HepG2 (cell line): ENCODE measurements at regions not wholly inside any gene's neighbourhood (a gene's known extent, or its start where the extent isn't known, plus 50 kb on each side); places are given as distances from the start of the nearest gene placed in this dataset.
"Not testable (repeated sequence)": the region's sequence is repeated elsewhere in the genome, so short reads cannot be mapped to it uniquely, and the experiment has no call there.

Experiments used
- ATAC-seq: fragments of 200-7000 bp; cut with Tn5 transposase; 3 replicates; pipeline ENCODE4 v1.9.1; 2020; ENCODE audit warnings: mild to moderate bottlenecking, moderate library complexity
- BruUV-seq: library from RNA; stranded (reverse); fragments of 400-500 nt; replicated peaks from 2 replicates; lab custom pipeline; 2021; lab: Mats Ljungman, UMichigan
- CTCF ChIA-PET: fragments of 300-600 bp; formaldehyde crosslinking; extraction: SDS; loops from one replicate; lab custom pipeline; 2021; ENCODE audit warnings: low total read pairs, inconsistent platforms, low intra/inter-chr PET ratio; lab: Yijun Ruan, JAX
- POLR2A ChIA-PET: fragments of 350-600 bp; sonication (Branson Sonifier 250); formaldehyde crosslinking; loops from one replicate; lab custom pipeline; 2020; ENCODE audit warnings: antibody characterized with exemption, inconsistent platforms; lab: Yijun Ruan, JAX
- DNase-seq: peaks from one replicate; pipeline ENCODE4 v3.0.0-alpha.2; 2015; ENCODE audit warnings: low spot score
- FAIRE-seq: peaks from 3 replicates; lab custom pipeline; 2011; peaks lifted over from hg19 to GRCh38; lab: Jason Lieb, UNC
- H2AFZ ChIP-seq: one replicate; pipeline ENCODE4 v1.6.1; 2011; ENCODE audit warnings: low read length, inconsistent platforms
- H3K27ac ChIP-seq: fragments of 300-600 bp; 3 replicates; pipeline ENCODE4 v1.8.0; 2011; ENCODE audit warnings: mixed run types, mild to moderate bottlenecking, mixed read lengths, low read length, inconsistent platforms; ENCODE audit not compliant: insufficient read depth; ENCODE audit errors: extremely low read length
- H3K27me3 ChIP-seq, 2 experiments: fragments of 200-600 bp in 1 of 2; 2 replicates in 1 of 2; 3 replicates in 1 of 2; pipeline versions ENCODE4 v1.6.0 to v1.8.0; 2011; ENCODE audit warnings: low read length in 2 of 2, mild to moderate bottlenecking in 2 of 2, moderate library complexity in 2 of 2, inconsistent platforms in 1 of 2; ENCODE audit not compliant: insufficient read depth in 2 of 2, control insufficient read depth in 1 of 2
- H3K36me3 ChIP-seq, 2 experiments: fragments of 200-600 bp in 1 of 2; replicated peaks in 1 of 2; 2 replicates in 1 of 2; 3 replicates in 1 of 2; pipeline versions ENCODE4 v1.5.1 to v1.8.0; 2011; ENCODE audit warnings: low read length in 2 of 2, inconsistent platforms in 1 of 2; ENCODE audit not compliant: insufficient read depth in 2 of 2, control insufficient read depth in 1 of 2
- H3K4me1 ChIP-seq: 2 replicates; pipeline ENCODE4 v1.5.1; 2012; ENCODE audit warnings: low read length, inconsistent platforms; ENCODE audit not compliant: insufficient read depth
- H3K4me2 ChIP-seq: 2 replicates; pipeline ENCODE4 v1.6.0; 2011; ENCODE audit warnings: low read depth, low read length, inconsistent platforms
- H3K4me3 ChIP-seq, 3 experiments: fragments of 200-600 bp in 1 of 3; sonication (generic), shearing (Covaris generic) in 1 of 3; replicated peaks in 1 of 3; 2 replicates each; pipeline ENCODE4 v1.5.1; 2011 to 2016; ENCODE audit warnings: low read length in 3 of 3, inconsistent platforms in 2 of 3, low read depth in 2 of 3, mild to moderate bottlenecking in 2 of 3, control low read depth in 1 of 3, mixed read lengths in 1 of 3; ENCODE audit not compliant: insufficient read depth in 1 of 3
- H3K79me2 ChIP-seq: one replicate; pipeline ENCODE4 v1.6.1; 2011; ENCODE audit warnings: low read length, inconsistent platforms; ENCODE audit not compliant: insufficient read depth
- H3K9ac ChIP-seq: 2 replicates; pipeline ENCODE4 v1.6.0; 2011; ENCODE audit warnings: mild to moderate bottlenecking, low read depth, low read length, inconsistent platforms; ENCODE audit not compliant: insufficient read depth
- H3K9me3 ChIP-seq: 2 replicates; pipeline ENCODE4 v1.5.1; 2012; ENCODE audit warnings: mild to moderate bottlenecking, low read length
- H4K20me1 ChIP-seq: 2 replicates; pipeline ENCODE4 v1.6.0; 2011; ENCODE audit warnings: inconsistent platforms, mild to moderate bottlenecking, low read length, moderate library complexity; ENCODE audit not compliant: insufficient read depth
- ARNT ChIP-seq: fragments of 450-650 bp; IDR thresholded peaks from 2 replicates; pipeline ENCODE4 v1.6.1; 2017
- HNF4G ChIP-seq, 2 experiments: sonication (generic) in 1 of 2; formaldehyde crosslinking in 1 of 2; IDR thresholded peaks; 2 replicates each; pipeline versions ENCODE4 v1.4.0 to v1.6.1; 2011 to 2020; ENCODE audit warnings: borderline replicate concordance in 2 of 2, low read depth in 2 of 2, mild to moderate bottlenecking in 2 of 2, low read length in 1 of 2, missing genetic modification reagents in 1 of 2, moderate library complexity in 1 of 2
- KDM6A ChIP-seq: IDR thresholded peaks from 2 replicates; pipeline ENCODE4 v1.6.1; 2016; ENCODE audit warnings: low read depth
- MATR3 ChIP-seq: sonication (generic); formaldehyde crosslinking; IDR thresholded peaks from 2 replicates; pipeline ENCODE4 v1.4.0; 2020; ENCODE audit warnings: missing genetic modification reagents
- MED13 ChIP-seq: sonication (generic); formaldehyde crosslinking; IDR thresholded peaks from 2 replicates; pipeline ENCODE4 v1.5.0; 2020; ENCODE audit warnings: missing genetic modification reagents
- REL ChIP-seq: sonication (generic); formaldehyde crosslinking; conservative IDR thresholded peaks from 2 replicates; pipeline ENCODE4 v1.8.0; 2022; ENCODE audit warnings: mild to moderate bottlenecking, missing genetic modification reagents, moderate library complexity
- SMC3 ChIP-seq: IDR thresholded peaks from 2 replicates; pipeline ENCODE4 v1.6.1; 2011; ENCODE audit warnings: low read length, improper control_type of control experiment
- SYNCRIP ChIP-seq: fragments of 200-400 bp; formaldehyde crosslinking; IDR thresholded peaks from 2 replicates; pipeline ENCODE4 v1.6.1; 2018; ENCODE audit warnings: mild to moderate bottlenecking, low read depth, low read length; ENCODE audit not compliant: insufficient read depth
- TGIF2 ChIP-seq: IDR thresholded peaks from 2 replicates; pipeline ENCODE4 v1.6.1; 2016; ENCODE audit warnings: control low read depth, missing compliant biosample characterization
- ZNF577 ChIP-seq: sonication (generic); formaldehyde crosslinking; IDR thresholded peaks from 2 replicates; pipeline ENCODE4 v1.4.0; 2020; ENCODE audit warnings: mild to moderate bottlenecking, low read depth, missing genetic modification reagents, borderline replicate concordance
- ZNF687 ChIP-seq: sonication (generic); formaldehyde crosslinking; IDR thresholded peaks from 2 replicates; pipeline ENCODE4 v1.5.1; 2020; ENCODE audit warnings: mild to moderate bottlenecking, missing genetic modification reagents, moderate library complexity
- ZSCAN30 ChIP-seq: sonication (generic); formaldehyde crosslinking; IDR thresholded peaks from 2 replicates; pipeline ENCODE4 v1.5.0; 2020; ENCODE audit warnings: mild to moderate bottlenecking, missing genetic modification reagents
- WGBS: methylation state at CpG from one replicate; pipeline ENCODE4 v1.1.6; 2017; ENCODE audit warnings: low lambda C conversion rate; 5-methylcytosine and 5-hydroxymethylcytosine counted together
- in situ Hi-C: cut with HindIII; loops from 2 replicates; pipeline ENCODE4 v1.10.0; 2017; ENCODE audit warnings: low pct_unique_long_range_greater_than_20kb; ENCODE audit not compliant: extremely low pct_ligation_motif_present
- intact Hi-C: fragments of 100-400 bp; cut with micrococcal nuclease; formaldehyde crosslinking; loops from one replicate; pipeline ENCODE4 v1.10.0; 2022; ENCODE audit not compliant: unreplicated experiment

- H3K4me1 ChIP-seq, result no peaks in the 10 kb centered on the region
- no peak overlapping the region for H2AFZ ChIP-seq
- no peaks in the 10 kb centered on the region for H4K20me1 ChIP-seq
- H3K4me3 ChIP-seq, result no peak overlapping the region
- H3K9ac ChIP-seq, result no peak overlapping the region
- intact Hi-C loops (no loop called here), in situ Hi-C loops (no loop called here)
- H3K4me2 ChIP-seq, result no peak overlapping the region
- no peak overlapping the region for H3K27ac ChIP-seq
- no peak for FAIRE-seq
- H3K36me3 ChIP-seq, result no peaks in the 10 kb centered on the region
- no peaks in the 10 kb centered on the region for H3K27me3 ChIP-seq
- POLR2A ChIA-PET, result no interaction called here
- H3K9me3 ChIP-seq, result no peaks in the 10 kb centered on the region
- H3K79me2 ChIP-seq, result no peaks in the 10 kb centered on the region
- no peak for ATAC-seq
- TF ChIP-seq ZNF687 (CRISPR knock-in tag) (no peak), REL (CRISPR knock-in tag) (no peak), MATR3 (CRISPR knock-in tag) (no peak), ARNT (no peak), SMC3 (no peak), ZNF577 (CRISPR knock-in tag) (no peak), SYNCRIP (no peak), TGIF2 (CRISPR knock-in tag) (no peak), KDM6A (CRISPR knock-in tag) (no peak), HNF4G (IDR thresholded peaks at IDR 0.05; ENCODE audit: borderline replicate concordance, low read depth, low read length) (no peak), HNF4G (CRISPR knock-in tag; IDR thresholded peaks at IDR 0.05; ENCODE audit: borderline replicate concordance, low read depth) (no peak), MED13 (CRISPR knock-in tag) (no peak), ZSCAN30 (CRISPR knock-in tag) (no peak)
- no TSS peak for BruUV-seq
- DNase-seq, result no peak
- CTCF ChIA-PET, result no interaction called here
Observed at GRCh38 chr11:22520521-22520920, 105.1 kb downstream of the FANCF start.

GRCh38 chr11:22518344-22518743 is 107.3 kb downstream of the FANCF start:
- H3K27ac ChIP-seq, H3K36me3 ChIP-seq, DNase-seq, H3K9ac ChIP-seq, H2AFZ ChIP-seq, H3K4me2 ChIP-seq, in situ Hi-C loops, FAIRE-seq, H3K4me1 ChIP-seq, H3K9me3 ChIP-seq, H4K20me1 ChIP-seq, CTCF ChIA-PET, POLR2A ChIA-PET, ATAC-seq, H3K79me2 ChIP-seq, BruUV-seq, H3K4me3 ChIP-seq, H3K27me3 ChIP-seq: not testable (repeated sequence)
- WGBS, result 6% methylated on average over 2 of the region's 2 CpGs
- intact Hi-C loops, result loop anchor here (5.0 kb wide), 1 partner anchor 1179 kb away; no protein-coding TSS in a partner anchor
